ENCODE measurements at regions not wholly inside any gene's neighbourhood (a gene's known extent, or its start where the extent isn't known, plus 50 kb on each side); places are given as distances from the start of the nearest gene placed in this dataset.

DNA sequence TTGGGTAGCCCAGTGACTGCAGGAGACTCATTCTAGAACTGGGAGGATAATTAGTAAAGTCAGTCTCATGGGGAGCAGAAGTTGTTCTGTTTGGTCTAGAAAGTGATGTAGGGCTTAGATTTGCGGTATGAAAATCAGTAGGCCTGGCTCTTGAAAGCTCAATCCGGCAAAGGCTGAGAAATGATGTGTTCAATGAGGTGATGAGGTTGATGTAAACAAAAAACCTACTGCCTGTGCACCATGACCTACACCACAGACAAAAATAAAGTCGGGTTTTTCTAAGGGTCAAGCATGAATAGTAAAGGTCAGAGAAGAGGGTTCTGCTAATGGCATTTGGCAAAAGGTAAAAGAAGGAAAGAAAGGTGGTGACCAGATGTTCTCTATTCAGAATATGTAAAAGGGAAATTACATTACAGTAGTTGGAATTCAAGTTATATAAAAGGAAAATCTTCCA is 80.8 kb upstream of the COL5A2 start:
- H3K4me2 ChIP-seq (ENCODE audit: control insufficient read depth, extremely low read depth, insufficient read depth, low read depth, low read length), result no peak overlapping the region
- H3K27ac ChIP-seq (ENCODE audit: control insufficient read depth, insufficient read depth, low read length), result no peak overlapping the region
- no peaks in the 10 kb centered on the region for H4K20me1 ChIP-seq (ENCODE audit: control insufficient read depth, extremely low read depth, insufficient read depth, low read length)
- no peaks in the 10 kb centered on the region for H3K79me2 ChIP-seq (ENCODE audit: control insufficient read depth, insufficient read depth, low read length)
- dilution Hi-C loops (cut with MboI; ENCODE audit: extremely low pct_ligation_motif_present, low sequenced_read_pairs), result no loop called here
- H3K9me3 ChIP-seq (ENCODE audit: control insufficient read depth, low read depth, low read length), result no peaks in the 10 kb centered on the region
- DNase-seq (ENCODE audit: low read depth, low spot score) (no peak), FAIRE-seq (no peak)
- H2AFZ ChIP-seq (ENCODE audit: control insufficient read depth, low read length), result no peak overlapping the region
- no peaks in the 10 kb centered on the region for H3K4me1 ChIP-seq (ENCODE audit: control insufficient read depth, extremely low read depth, insufficient read depth, low read length)
- no peaks in the 10 kb centered on the region for H3K9me1 ChIP-seq (ENCODE audit: control insufficient read depth, extremely low read depth, insufficient read depth, low read length)
- H3K27me3 ChIP-seq (ENCODE audit: control insufficient read depth, extremely low read depth, insufficient read depth, low read length), result no peaks in the 10 kb centered on the region
- no peaks in the 10 kb centered on the region for H3K36me3 ChIP-seq (ENCODE audit: control insufficient read depth in 2 of 2, extremely low read depth in 1 of 2, insufficient read depth in 2 of 2, low read length in 2 of 2)
- TF ChIP-seq EZH2 (IDR thresholded peaks at IDR 0.05; ENCODE audit: low read length), result no peak
- TF ChIP-seq, protein P1, sequence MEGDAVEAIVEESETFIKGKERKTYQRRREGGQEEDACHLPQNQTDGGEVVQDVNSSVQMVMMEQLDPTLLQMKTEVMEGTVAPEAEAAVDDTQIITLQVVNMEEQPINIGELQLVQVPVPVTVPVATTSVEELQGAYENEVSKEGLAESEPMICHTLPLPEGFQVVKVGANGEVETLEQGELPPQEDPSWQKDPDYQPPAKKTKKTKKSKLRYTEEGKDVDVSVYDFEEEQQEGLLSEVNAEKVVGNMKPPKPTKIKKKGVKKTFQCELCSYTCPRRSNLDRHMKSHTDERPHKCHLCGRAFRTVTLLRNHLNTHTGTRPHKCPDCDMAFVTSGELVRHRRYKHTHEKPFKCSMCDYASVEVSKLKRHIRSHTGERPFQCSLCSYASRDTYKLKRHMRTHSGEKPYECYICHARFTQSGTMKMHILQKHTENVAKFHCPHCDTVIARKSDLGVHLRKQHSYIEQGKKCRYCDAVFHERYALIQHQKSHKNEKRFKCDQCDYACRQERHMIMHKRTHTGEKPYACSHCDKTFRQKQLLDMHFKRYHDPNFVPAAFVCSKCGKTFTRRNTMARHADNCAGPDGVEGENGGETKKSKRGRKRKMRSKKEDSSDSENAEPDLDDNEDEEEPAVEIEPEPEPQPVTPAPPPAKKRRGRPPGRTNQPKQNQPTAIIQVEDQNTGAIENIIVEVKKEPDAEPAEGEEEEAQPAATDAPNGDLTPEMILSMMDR (optimal IDR thresholded peaks at IDR 0.05 in 1 of 3, IDR thresholded peaks at IDR 0.05 in 1 of 3, conservative IDR thresholded peaks at IDR 0.05 in 1 of 3; ENCODE audit: extremely low read depth in 1 of 3, insufficient read depth in 2 of 3, low read length in 3 of 3), result no peak
- no peak overlapping the region for H3K4me3 ChIP-seq (ENCODE audit: control insufficient read depth in 2 of 3, extremely low read depth in 1 of 3, insufficient read depth in 2 of 3, low read depth in 1 of 3, low read length in 3 of 3)
- no peak overlapping the region for H3K9ac ChIP-seq (ENCODE audit: control insufficient read depth, extremely low read depth, insufficient read depth, low read length)

DNA sequence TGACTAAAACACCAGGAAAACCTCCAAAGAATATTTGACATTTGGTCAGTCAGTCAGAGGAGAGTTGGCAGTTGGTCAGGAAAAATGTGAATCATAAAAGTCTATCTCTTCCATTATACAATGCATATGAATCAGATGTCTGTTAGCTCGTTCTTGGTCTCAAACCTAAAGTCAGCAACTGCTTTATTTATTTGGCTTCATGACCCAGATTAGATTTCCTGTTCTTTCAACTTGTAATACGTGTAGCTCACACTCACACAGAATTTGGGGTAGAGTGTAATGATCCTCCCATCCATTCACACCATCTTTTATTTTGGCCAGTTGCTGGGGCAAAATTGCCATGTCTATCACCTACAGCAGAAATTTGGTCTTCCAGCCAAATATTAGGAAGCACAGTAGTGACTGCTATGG is 81.9 kb upstream of the COL5A2 start:
- Histone ChIP-seq H4K20me1 (ENCODE audit: control insufficient read depth, extremely low read depth, insufficient read depth, low read length) (no peaks in the 10 kb centered on the region), H3K4me2 (ENCODE audit: control insufficient read depth, extremely low read depth, insufficient read depth, low read depth, low read length) (no peak overlapping the region), H3K9ac (ENCODE audit: control insufficient read depth, extremely low read depth, insufficient read depth, low read length) (no peak overlapping the region), H3K36me3 (ENCODE audit: control insufficient read depth in 2 of 2, extremely low read depth in 1 of 2, insufficient read depth in 2 of 2, low read length in 2 of 2) (no peaks in the 10 kb centered on the region), H2AFZ (ENCODE audit: control insufficient read depth, low read length) (peak overlapping the region; percentile 4), H3K27me3 (ENCODE audit: control insufficient read depth, extremely low read depth, insufficient read depth, low read length) (no peaks in the 10 kb centered on the region), H3K4me3 (ENCODE audit: control insufficient read depth in 2 of 3, extremely low read depth in 1 of 3, insufficient read depth in 2 of 3, low read depth in 1 of 3, low read length in 3 of 3) (no peak overlapping the region), H3K9me3 (ENCODE audit: control insufficient read depth, low read depth, low read length) (no peaks in the 10 kb centered on the region), H3K9me1 (ENCODE audit: control insufficient read depth, extremely low read depth, insufficient read depth, low read length) (no peaks in the 10 kb centered on the region), H3K27ac (ENCODE audit: control insufficient read depth, insufficient read depth, low read length) (no peak overlapping the region), H3K4me1 (ENCODE audit: control insufficient read depth, extremely low read depth, insufficient read depth, low read length) (no peaks in the 10 kb centered on the region), H3K79me2 (ENCODE audit: control insufficient read depth, insufficient read depth, low read length) (no peaks in the 10 kb centered on the region)
- FAIRE-seq (peak; percentile 65), DNase-seq (ENCODE audit: low read depth, low spot score) (no peak)
- dilution Hi-C loops (cut with MboI; ENCODE audit: extremely low pct_ligation_motif_present, low sequenced_read_pairs), result no loop called here
- TF ChIP-seq, protein P1 (optimal IDR thresholded peaks at IDR 0.05 in 1 of 3, IDR thresholded peaks at IDR 0.05 in 1 of 3, conservative IDR thresholded peaks at IDR 0.05 in 1 of 3; ENCODE audit: extremely low read depth in 1 of 3, insufficient read depth in 2 of 3, low read length in 3 of 3), result no peak
- no peak for TF ChIP-seq EZH2 (IDR thresholded peaks at IDR 0.05; ENCODE audit: low read length)

All from keratinocyte (primary cell).